ENCODE measurements at regions not wholly inside any gene's neighbourhood (a gene's known extent, or its start where the extent isn't known, plus 50 kb on each side); places are given as distances from the start of the nearest gene placed in this dataset.

DNA sequence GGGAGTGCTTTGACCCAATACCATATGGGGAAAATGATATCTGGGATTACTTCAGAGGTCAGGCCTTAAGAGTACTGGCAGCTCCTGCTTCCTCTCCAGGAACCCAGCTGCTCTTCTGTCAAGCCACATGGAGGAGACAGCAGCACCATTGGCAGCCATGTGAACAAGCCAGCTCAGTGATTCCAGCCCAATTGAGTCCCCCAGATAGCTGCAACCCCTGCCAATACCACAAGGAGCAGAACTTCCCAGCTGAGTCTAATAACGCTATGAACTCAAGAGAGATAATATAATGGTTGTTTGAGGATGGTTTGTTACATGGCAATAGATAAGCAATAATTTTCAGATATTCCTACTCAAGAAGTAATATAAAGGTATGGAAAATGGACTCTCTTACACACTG lies 126.8 kb upstream of the CPNE4 start:
- TF ChIP-seq, protein P1, sequence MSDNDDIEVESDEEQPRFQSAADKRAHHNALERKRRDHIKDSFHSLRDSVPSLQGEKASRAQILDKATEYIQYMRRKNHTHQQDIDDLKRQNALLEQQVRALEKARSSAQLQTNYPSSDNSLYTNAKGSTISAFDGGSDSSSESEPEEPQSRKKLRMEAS (IDR thresholded peaks at IDR 0.05): no peak
- TF ChIP-seq CREB1 (IDR thresholded peaks at IDR 0.05; ENCODE audit: low read depth): no peak
- TF ChIP-seq EGR1 (IDR thresholded peaks at IDR 0.05): no peak
- no peak for TF ChIP-seq CEBPB (IDR thresholded peaks at IDR 0.05)
- no peak for TF ChIP-seq EP300 (IDR thresholded peaks at IDR 0.05; ENCODE audit: borderline replicate concordance)
- TF ChIP-seq NFIC (IDR thresholded peaks at IDR 0.05): no peak
- TF ChIP-seq TAF1 (IDR thresholded peaks at IDR 0.05; ENCODE audit: low read depth): no peak
- TF ChIP-seq RAD21 (IDR thresholded peaks at IDR 0.05; ENCODE audit: low read depth): no peak
- no peak for TF ChIP-seq FOXM1 (IDR thresholded peaks at IDR 0.05; ENCODE audit: borderline replicate concordance, low read depth)
- no peak for TF ChIP-seq TEAD4 (IDR thresholded peaks at IDR 0.05)
- TF ChIP-seq ZBTB7A (IDR thresholded peaks at IDR 0.05; ENCODE audit: low read depth): no peak
- TF ChIP-seq, protein P2, sequence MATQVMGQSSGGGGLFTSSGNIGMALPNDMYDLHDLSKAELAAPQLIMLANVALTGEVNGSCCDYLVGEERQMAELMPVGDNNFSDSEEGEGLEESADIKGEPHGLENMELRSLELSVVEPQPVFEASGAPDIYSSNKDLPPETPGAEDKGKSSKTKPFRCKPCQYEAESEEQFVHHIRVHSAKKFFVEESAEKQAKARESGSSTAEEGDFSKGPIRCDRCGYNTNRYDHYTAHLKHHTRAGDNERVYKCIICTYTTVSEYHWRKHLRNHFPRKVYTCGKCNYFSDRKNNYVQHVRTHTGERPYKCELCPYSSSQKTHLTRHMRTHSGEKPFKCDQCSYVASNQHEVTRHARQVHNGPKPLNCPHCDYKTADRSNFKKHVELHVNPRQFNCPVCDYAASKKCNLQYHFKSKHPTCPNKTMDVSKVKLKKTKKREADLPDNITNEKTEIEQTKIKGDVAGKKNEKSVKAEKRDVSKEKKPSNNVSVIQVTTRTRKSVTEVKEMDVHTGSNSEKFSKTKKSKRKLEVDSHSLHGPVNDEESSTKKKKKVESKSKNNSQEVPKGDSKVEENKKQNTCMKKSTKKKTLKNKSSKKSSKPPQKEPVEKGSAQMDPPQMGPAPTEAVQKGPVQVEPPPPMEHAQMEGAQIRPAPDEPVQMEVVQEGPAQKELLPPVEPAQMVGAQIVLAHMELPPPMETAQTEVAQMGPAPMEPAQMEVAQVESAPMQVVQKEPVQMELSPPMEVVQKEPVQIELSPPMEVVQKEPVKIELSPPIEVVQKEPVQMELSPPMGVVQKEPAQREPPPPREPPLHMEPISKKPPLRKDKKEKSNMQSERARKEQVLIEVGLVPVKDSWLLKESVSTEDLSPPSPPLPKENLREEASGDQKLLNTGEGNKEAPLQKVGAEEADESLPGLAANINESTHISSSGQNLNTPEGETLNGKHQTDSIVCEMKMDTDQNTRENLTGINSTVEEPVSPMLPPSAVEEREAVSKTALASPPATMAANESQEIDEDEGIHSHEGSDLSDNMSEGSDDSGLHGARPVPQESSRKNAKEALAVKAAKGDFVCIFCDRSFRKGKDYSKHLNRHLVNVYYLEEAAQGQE (IDR thresholded peaks at IDR 0.05; ENCODE audit: low read depth): no peak
- no peak for TF ChIP-seq YY1 (IDR thresholded peaks at IDR 0.05; ENCODE audit: low read depth)
- TF ChIP-seq, protein P3, sequence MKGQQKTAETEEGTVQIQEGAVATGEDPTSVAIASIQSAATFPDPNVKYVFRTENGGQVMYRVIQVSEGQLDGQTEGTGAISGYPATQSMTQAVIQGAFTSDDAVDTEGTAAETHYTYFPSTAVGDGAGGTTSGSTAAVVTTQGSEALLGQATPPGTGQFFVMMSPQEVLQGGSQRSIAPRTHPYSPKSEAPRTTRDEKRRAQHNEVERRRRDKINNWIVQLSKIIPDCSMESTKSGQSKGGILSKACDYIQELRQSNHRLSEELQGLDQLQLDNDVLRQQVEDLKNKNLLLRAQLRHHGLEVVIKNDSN (IDR thresholded peaks at IDR 0.05): no peak

All from Ishikawa (cell line).